ENCODE measurements at regions not wholly inside any gene's neighbourhood (a gene's known extent, or its start where the extent isn't known, plus 50 kb on each side); places are given as distances from the start of the nearest gene placed in this dataset.

DNA sequence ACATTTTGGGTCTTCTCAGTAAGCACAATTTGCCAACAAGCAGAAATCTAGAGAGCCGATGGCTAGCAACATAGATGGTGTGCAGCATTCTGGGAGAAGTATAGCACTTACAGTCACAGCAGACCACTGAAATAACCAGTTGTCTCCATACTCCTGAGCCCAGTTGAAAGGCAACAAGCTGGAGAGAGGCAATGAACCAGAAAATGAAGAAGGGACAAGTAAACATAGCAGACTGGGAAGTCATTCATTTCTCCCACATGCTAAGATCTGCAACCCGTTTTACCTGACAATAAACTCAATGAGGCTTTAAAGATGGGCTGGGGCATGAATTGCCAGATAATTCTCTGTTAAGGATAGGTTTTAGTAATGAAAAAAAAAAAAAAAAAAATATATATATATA is 575.6 kb upstream of the GRAMD2B start:
- Mint-ChIP-seq H3K4me3 (no peak overlapping the region), H3K4me1 (peaks cover 2% of the 10 kb centered on the region), H3K27ac (no peak overlapping the region), H3K9me3 (peaks cover 34% of the 10 kb centered on the region), H3K27me3 (ENCODE audit: insufficient read depth) (no peaks in the 10 kb centered on the region), H3K36me3 (ENCODE audit: low read depth) (peaks cover 5% of the 10 kb centered on the region)
- Histone ChIP-seq H3K27ac (ENCODE audit: low read depth, low read length) (no peak overlapping the region), H3K4me3 (ENCODE audit: low read length) (no peak overlapping the region), H3K9me3 (ENCODE audit: control insufficient read depth, low read length) (peaks cover 6% of the 10 kb centered on the region), H3K36me3 (ENCODE audit: control insufficient read depth, insufficient read depth, low read length) (no peaks in the 10 kb centered on the region), H3K27me3 (ENCODE audit: control insufficient read depth, insufficient read depth, low read length, poor library complexity, severe bottlenecking) (no peaks in the 10 kb centered on the region), H3K9ac (ENCODE audit: extremely low read depth, low read length, poor library complexity, severe bottlenecking) (no peak overlapping the region), H3K4me1 (ENCODE audit: control insufficient read depth, insufficient read depth, low read length) (peaks cover 6% of the 10 kb centered on the region)
- 93 to 100% methylated on average over 2 of the region's 2 CpGs for WGBS, 2 experiments (ENCODE audit: insufficient coverage in 1 of 2, insufficient read length in 1 of 2)
- TF ChIP-seq, protein P1, sequence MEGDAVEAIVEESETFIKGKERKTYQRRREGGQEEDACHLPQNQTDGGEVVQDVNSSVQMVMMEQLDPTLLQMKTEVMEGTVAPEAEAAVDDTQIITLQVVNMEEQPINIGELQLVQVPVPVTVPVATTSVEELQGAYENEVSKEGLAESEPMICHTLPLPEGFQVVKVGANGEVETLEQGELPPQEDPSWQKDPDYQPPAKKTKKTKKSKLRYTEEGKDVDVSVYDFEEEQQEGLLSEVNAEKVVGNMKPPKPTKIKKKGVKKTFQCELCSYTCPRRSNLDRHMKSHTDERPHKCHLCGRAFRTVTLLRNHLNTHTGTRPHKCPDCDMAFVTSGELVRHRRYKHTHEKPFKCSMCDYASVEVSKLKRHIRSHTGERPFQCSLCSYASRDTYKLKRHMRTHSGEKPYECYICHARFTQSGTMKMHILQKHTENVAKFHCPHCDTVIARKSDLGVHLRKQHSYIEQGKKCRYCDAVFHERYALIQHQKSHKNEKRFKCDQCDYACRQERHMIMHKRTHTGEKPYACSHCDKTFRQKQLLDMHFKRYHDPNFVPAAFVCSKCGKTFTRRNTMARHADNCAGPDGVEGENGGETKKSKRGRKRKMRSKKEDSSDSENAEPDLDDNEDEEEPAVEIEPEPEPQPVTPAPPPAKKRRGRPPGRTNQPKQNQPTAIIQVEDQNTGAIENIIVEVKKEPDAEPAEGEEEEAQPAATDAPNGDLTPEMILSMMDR (conservative IDR thresholded peaks at IDR 0.05), result no peak
- no peak for DNase-seq

DNA sequence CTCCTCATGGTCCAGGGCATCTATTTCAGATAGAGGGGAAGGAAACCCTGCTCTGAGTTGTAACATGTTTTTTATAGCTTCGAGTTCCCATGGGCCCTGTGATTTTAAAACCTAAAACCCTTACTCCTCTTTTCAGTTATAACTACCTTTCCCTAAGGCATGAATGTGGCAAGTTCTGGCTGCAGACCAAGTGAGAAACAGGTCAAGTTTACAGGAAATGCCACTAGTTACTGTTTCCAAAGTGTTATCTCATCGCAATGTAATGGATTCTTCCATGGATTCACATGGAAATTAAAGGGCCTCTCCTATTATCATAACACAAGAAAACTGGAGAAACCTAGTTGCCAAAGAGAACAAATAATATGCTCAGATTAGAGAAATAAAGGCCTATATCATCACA is 574.5 kb upstream of the GRAMD2B start:
- H3K4me3 ChIP-seq (ENCODE audit: low read length), result no peak overlapping the region
- no peaks in the 10 kb centered on the region for H3K27me3 ChIP-seq (ENCODE audit: control insufficient read depth, insufficient read depth, low read length, poor library complexity, severe bottlenecking)
- TF ChIP-seq, protein P1 (conservative IDR thresholded peaks at IDR 0.05), result no peak
- Mint-ChIP-seq H3K27ac (no peak overlapping the region), H3K4me3 (no peak overlapping the region), H3K4me1 (peaks cover 3% of the 10 kb centered on the region), H3K27me3 (ENCODE audit: insufficient read depth) (no peaks in the 10 kb centered on the region), H3K36me3 (ENCODE audit: low read depth) (peaks cover 5% of the 10 kb centered on the region), H3K9me3 (peaks cover 22% of the 10 kb centered on the region)
- H3K9ac ChIP-seq (ENCODE audit: extremely low read depth, low read length, poor library complexity, severe bottlenecking), result no peak overlapping the region
- no peaks in the 10 kb centered on the region for H3K9me3 ChIP-seq (ENCODE audit: control insufficient read depth, low read length)
- DNase-seq, result no peak
- H3K4me1 ChIP-seq (ENCODE audit: control insufficient read depth, insufficient read depth, low read length), result peaks cover 6% of the 10 kb centered on the region
- no peaks in the 10 kb centered on the region for H3K36me3 ChIP-seq (ENCODE audit: control insufficient read depth, insufficient read depth, low read length)
- no peak overlapping the region for H3K27ac ChIP-seq (ENCODE audit: low read depth, low read length)
- 93 to 100% methylated on average over 1 to 2 of the region's 2 CpGs for WGBS, 2 experiments (ENCODE audit: insufficient coverage in 1 of 2, insufficient read length in 1 of 2)

DNA sequence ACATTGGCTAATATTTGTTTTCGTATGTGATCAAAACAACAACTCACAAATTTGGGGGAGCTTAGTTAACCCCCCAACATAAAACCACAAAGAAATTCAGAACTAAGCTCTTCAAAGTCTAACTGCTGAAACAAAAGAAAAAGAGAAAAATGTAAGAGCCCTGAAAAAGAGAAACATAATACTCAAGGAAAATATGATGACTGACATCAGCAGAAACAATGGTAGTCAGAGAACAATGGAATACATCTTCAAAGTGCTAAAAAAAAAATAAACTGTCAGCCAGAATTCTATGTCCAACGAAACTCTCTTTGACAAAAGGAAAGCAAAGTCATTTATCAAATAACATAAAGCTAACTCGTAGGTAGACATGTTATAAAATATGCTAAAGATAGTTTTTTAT is 566.3 kb upstream of the GRAMD2B start:
- Histone ChIP-seq H3K4me3 (ENCODE audit: low read length) (no peak overlapping the region), H3K9me3 (ENCODE audit: control insufficient read depth, low read length) (peaks cover 5% of the 10 kb centered on the region), H3K27ac (ENCODE audit: low read depth, low read length) (no peak overlapping the region), H3K9ac (ENCODE audit: extremely low read depth, low read length, poor library complexity, severe bottlenecking) (no peak overlapping the region), H3K27me3 (ENCODE audit: control insufficient read depth, insufficient read depth, low read length, poor library complexity, severe bottlenecking) (no peaks in the 10 kb centered on the region), H3K4me1 (ENCODE audit: control insufficient read depth, insufficient read depth, low read length) (no peaks in the 10 kb centered on the region), H3K36me3 (ENCODE audit: control insufficient read depth, insufficient read depth, low read length) (no peaks in the 10 kb centered on the region)
- TF ChIP-seq, protein P1 (conservative IDR thresholded peaks at IDR 0.05), result no peak
- peaks cover 4% of the 10 kb centered on the region for H3K36me3 Mint-ChIP-seq (ENCODE audit: low read depth)
- peaks cover 7% of the 10 kb centered on the region for H3K9me3 Mint-ChIP-seq
- no peak overlapping the region for H3K4me3 Mint-ChIP-seq
- H3K4me1 Mint-ChIP-seq, result peaks cover 3% of the 10 kb centered on the region
- 50 to 93% methylated on average over 1 to 3 of the region's 3 CpGs for WGBS, 2 experiments (ENCODE audit: insufficient coverage in 1 of 2, insufficient read length in 1 of 2)
- no peak for DNase-seq
- H3K27me3 Mint-ChIP-seq (ENCODE audit: insufficient read depth), result no peaks in the 10 kb centered on the region
- H3K27ac Mint-ChIP-seq, result no peak overlapping the region
